ENCODE measurements at regions not wholly inside any gene's neighbourhood (a gene's known extent, or its start where the extent isn't known, plus 50 kb on each side); places are given as distances from the start of the nearest gene placed in this dataset.

DNA sequence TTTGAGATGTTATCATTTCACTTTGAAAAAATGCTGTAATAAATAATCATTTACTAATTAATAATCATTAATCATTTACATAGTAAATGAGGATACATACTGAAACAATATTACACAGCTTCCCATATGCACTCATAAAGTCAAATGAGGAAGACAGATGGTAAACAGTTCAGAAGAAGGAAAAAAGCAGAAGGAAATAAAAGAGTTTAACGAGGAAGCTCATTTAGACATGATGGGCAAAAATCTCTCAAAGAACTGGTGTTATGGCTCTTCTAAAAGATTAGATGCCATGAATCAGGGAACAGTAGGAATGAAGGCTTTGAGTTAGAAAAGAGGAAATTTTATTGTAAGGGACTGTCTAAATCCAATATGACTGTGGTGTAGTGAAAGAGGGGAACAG is 347.6 kb downstream of the PTPRC start:
- no peak overlapping the region for H3K9ac ChIP-seq (ENCODE audit: low read length)
- H3K4me3 ChIP-seq (ENCODE audit: low read depth in 1 of 2, low read length in 2 of 2): no peak overlapping the region
- no peaks in the 10 kb centered on the region for H3K27me3 ChIP-seq (ENCODE audit: control insufficient read depth in 1 of 2, insufficient read depth in 2 of 2, low read length in 2 of 2)
- no peaks in the 10 kb centered on the region for H3K9me3 ChIP-seq (ENCODE audit: low read length)
- H3K36me3 ChIP-seq (ENCODE audit: insufficient read depth, low read length): no peaks in the 10 kb centered on the region
- H3K27ac ChIP-seq (ENCODE audit: low read depth, low read length): no peak overlapping the region
- no peaks in the 10 kb centered on the region for H3K4me1 ChIP-seq (ENCODE audit: insufficient read depth, low read length)

DNA sequence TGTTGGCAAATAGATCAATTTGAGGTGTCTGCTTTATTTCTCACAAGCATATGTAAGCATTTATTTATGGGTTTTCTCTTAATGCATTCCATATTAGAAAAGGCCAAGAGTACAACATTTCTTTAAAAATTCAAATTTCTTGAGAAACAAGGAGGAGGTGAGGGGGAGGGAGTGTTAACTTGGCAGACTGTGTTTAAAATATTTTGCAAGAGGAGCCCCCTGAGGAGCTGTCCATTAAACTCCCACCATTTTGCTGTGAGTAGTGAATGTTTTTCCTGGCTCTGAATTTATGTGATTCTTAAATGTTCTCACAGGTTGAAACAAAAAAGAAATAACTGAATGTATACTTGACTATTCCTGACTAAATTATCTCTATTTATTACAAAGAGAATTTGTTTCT is 363.8 kb downstream of the PTPRC start:
- H3K36me3 ChIP-seq (ENCODE audit: insufficient read depth, low read length): no peaks in the 10 kb centered on the region
- no peak overlapping the region for H3K27ac ChIP-seq (ENCODE audit: low read depth, low read length)
- no peaks in the 10 kb centered on the region for H3K27me3 ChIP-seq (ENCODE audit: control insufficient read depth in 1 of 2, insufficient read depth in 2 of 2, low read length in 2 of 2)
- no peak overlapping the region for H3K4me3 ChIP-seq (ENCODE audit: low read depth in 1 of 2, low read length in 2 of 2)
- no peaks in the 10 kb centered on the region for H3K9me3 ChIP-seq (ENCODE audit: low read length)
- H3K4me1 ChIP-seq (ENCODE audit: insufficient read depth, low read length): no peaks in the 10 kb centered on the region
- H3K9ac ChIP-seq (ENCODE audit: low read length): no peak overlapping the region

GRCh38 chr1:199007423-199007822 is 368.6 kb downstream of the PTPRC start:
- H3K9ac ChIP-seq (ENCODE audit: low read length): no peak overlapping the region
- H3K36me3 ChIP-seq (ENCODE audit: insufficient read depth, low read length): no peaks in the 10 kb centered on the region
- H3K27me3 ChIP-seq (ENCODE audit: control insufficient read depth in 1 of 2, insufficient read depth in 2 of 2, low read length in 2 of 2): no peaks in the 10 kb centered on the region
- no peaks in the 10 kb centered on the region for H3K4me1 ChIP-seq (ENCODE audit: insufficient read depth, low read length)
- H3K4me3 ChIP-seq (ENCODE audit: low read depth in 1 of 2, low read length in 2 of 2): no peak overlapping the region
- no peaks in the 10 kb centered on the region for H3K9me3 ChIP-seq (ENCODE audit: low read length)
- no peak overlapping the region for H3K27ac ChIP-seq (ENCODE audit: low read depth, low read length)

DNA sequence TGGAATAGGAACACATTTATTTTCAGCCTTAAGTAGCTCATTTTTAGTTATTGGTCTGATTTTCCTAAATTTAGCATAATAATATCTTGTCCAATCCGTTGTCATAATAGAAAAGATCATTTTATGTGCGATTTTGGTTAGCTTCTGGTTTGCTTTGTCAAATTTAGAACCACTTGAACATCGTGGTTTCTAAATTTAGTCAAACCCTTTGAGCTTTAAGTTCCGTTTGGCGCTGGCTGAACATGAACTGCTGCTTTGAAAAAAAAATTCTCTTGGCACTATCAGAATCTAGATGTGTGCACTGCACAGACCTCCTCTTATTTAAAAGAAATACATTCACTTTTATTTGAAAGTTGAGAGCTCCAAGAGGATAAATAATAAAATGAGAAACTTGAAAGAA is 370.6 kb downstream of the PTPRC start:
- Histone ChIP-seq H3K27ac (ENCODE audit: low read depth, low read length) (no peak overlapping the region), H3K9ac (ENCODE audit: low read length) (no peak overlapping the region), H3K9me3 (ENCODE audit: low read length) (no peaks in the 10 kb centered on the region), H3K36me3 (ENCODE audit: insufficient read depth, low read length) (no peaks in the 10 kb centered on the region), H3K4me1 (ENCODE audit: insufficient read depth, low read length) (no peaks in the 10 kb centered on the region), H3K27me3 (ENCODE audit: control insufficient read depth in 1 of 2, insufficient read depth in 2 of 2, low read length in 2 of 2) (no peaks in the 10 kb centered on the region), H3K4me3 (ENCODE audit: low read depth in 1 of 2, low read length in 2 of 2) (no peak overlapping the region)

DNA sequence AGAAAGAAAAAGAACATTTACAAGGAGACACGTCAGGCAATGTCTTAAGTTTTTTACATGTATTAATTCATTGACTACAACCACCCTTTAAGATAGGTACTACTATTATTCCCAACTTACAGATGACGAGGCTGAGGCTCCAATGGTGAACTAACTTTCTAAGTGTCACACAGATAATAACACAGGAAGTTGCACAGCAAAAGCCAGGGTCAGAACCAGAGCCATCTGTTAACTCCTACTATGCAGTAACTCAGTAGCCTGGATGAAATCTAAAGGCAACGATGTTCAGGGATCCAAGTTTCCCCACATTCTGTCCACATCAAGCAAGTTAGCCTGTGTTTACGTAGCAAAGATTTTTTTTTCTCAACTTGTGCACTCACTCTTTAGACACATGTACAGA is 371.7 kb downstream of the PTPRC start:
- H3K9me3 ChIP-seq (ENCODE audit: low read length): no peaks in the 10 kb centered on the region
- no peaks in the 10 kb centered on the region for H3K4me1 ChIP-seq (ENCODE audit: insufficient read depth, low read length)
- no peak overlapping the region for H3K27ac ChIP-seq (ENCODE audit: low read depth, low read length)
- no peaks in the 10 kb centered on the region for H3K36me3 ChIP-seq (ENCODE audit: insufficient read depth, low read length)
- no peaks in the 10 kb centered on the region for H3K27me3 ChIP-seq (ENCODE audit: control insufficient read depth in 1 of 2, insufficient read depth in 2 of 2, low read length in 2 of 2)
- no peak overlapping the region for H3K9ac ChIP-seq (ENCODE audit: low read length)
- H3K4me3 ChIP-seq (ENCODE audit: low read depth in 1 of 2, low read length in 2 of 2): no peak overlapping the region

- H3K27me3 ChIP-seq (ENCODE audit: control insufficient read depth in 1 of 2, insufficient read depth in 2 of 2, low read length in 2 of 2): no peaks in the 10 kb centered on the region
- no peak overlapping the region for H3K27ac ChIP-seq (ENCODE audit: low read depth, low read length)
- no peak overlapping the region for H3K9ac ChIP-seq (ENCODE audit: low read length)
- no peak overlapping the region for H3K4me3 ChIP-seq (ENCODE audit: low read depth in 1 of 2, low read length in 2 of 2)
- no peaks in the 10 kb centered on the region for H3K36me3 ChIP-seq (ENCODE audit: insufficient read depth, low read length)
- H3K4me1 ChIP-seq (ENCODE audit: insufficient read depth, low read length): no peaks in the 10 kb centered on the region
- H3K9me3 ChIP-seq (ENCODE audit: low read length): no peaks in the 10 kb centered on the region
Observed at GRCh38 chr1:199010933-199011332, 372.1 kb downstream of the PTPRC start.

DNA sequence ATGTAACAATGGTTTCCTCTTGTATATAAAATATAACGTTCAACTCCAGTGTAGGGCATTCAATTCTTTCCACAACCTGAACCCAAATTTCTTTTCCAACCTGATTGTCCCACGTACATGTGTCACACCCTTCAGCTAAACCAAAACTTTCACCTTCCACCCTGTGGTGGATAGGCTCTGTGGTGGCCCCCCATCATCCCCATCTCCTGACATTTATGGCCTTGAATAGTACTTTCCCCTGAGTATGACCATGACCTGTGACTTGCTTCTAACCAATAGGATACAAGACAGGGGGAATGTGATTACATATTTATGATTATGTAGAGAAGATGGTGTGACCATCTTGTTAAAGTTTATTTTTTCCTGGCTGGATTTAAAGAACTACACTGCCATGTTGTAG is 377.0 kb downstream of the PTPRC start:
- Histone ChIP-seq H3K27ac (ENCODE audit: low read depth, low read length) (no peak overlapping the region), H3K4me3 (ENCODE audit: low read depth in 1 of 2, low read length in 2 of 2) (no peak overlapping the region), H3K9me3 (ENCODE audit: low read length) (no peaks in the 10 kb centered on the region), H3K36me3 (ENCODE audit: insufficient read depth, low read length) (no peaks in the 10 kb centered on the region), H3K9ac (ENCODE audit: low read length) (no peak overlapping the region), H3K4me1 (ENCODE audit: insufficient read depth, low read length) (no peaks in the 10 kb centered on the region), H3K27me3 (ENCODE audit: control insufficient read depth in 1 of 2, insufficient read depth in 2 of 2, low read length in 2 of 2) (no peaks in the 10 kb centered on the region)

- H3K4me1 ChIP-seq (ENCODE audit: insufficient read depth, low read length): no peaks in the 10 kb centered on the region
- H3K9ac ChIP-seq (ENCODE audit: low read length): no peak overlapping the region
- H3K36me3 ChIP-seq (ENCODE audit: insufficient read depth, low read length): no peaks in the 10 kb centered on the region
- H3K9me3 ChIP-seq (ENCODE audit: low read length): no peaks in the 10 kb centered on the region
- H3K4me3 ChIP-seq (ENCODE audit: low read depth in 1 of 2, low read length in 2 of 2): no peak overlapping the region
- H3K27me3 ChIP-seq (ENCODE audit: control insufficient read depth in 1 of 2, insufficient read depth in 2 of 2, low read length in 2 of 2): no peaks in the 10 kb centered on the region
- H3K27ac ChIP-seq (ENCODE audit: low read depth, low read length): no peak overlapping the region
Observed at GRCh38 chr1:199018471-199019135, 379.8 kb downstream of the PTPRC start.

GRCh38 chr1:199020051-199020450 is 381.2 kb downstream of the PTPRC start:
- no peaks in the 10 kb centered on the region for H3K4me1 ChIP-seq (ENCODE audit: insufficient read depth, low read length)
- no peaks in the 10 kb centered on the region for H3K36me3 ChIP-seq (ENCODE audit: insufficient read depth, low read length)
- H3K4me3 ChIP-seq (ENCODE audit: low read depth in 1 of 2, low read length in 2 of 2): no peak overlapping the region
- H3K27me3 ChIP-seq (ENCODE audit: control insufficient read depth in 1 of 2, insufficient read depth in 2 of 2, low read length in 2 of 2): no peaks in the 10 kb centered on the region
- no peaks in the 10 kb centered on the region for H3K9me3 ChIP-seq (ENCODE audit: low read length)
- H3K9ac ChIP-seq (ENCODE audit: low read length): no peak overlapping the region
- H3K27ac ChIP-seq (ENCODE audit: low read depth, low read length): no peak overlapping the region

DNA sequence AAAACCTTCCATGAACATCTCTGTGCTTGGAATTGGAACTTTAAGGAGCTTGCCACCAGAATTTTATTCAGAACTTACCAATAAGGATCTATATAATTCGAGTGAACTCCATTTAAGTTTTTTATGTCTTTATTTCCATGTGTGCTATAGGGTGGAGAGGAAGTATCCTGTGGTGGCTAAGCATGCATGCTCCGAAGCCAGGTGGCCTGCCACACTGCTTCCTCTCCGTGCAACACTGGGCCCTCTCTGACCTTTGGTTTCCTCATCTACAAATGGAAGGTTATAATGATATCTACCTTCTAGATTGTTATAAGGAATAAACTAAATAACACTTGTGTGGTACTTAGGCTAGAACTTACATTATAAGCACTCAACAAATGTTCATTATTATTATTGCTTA is 382.1 kb downstream of the PTPRC start:
- H3K9ac ChIP-seq (ENCODE audit: low read length): no peak overlapping the region
- no peaks in the 10 kb centered on the region for H3K36me3 ChIP-seq (ENCODE audit: insufficient read depth, low read length)
- H3K4me3 ChIP-seq (ENCODE audit: low read depth in 1 of 2, low read length in 2 of 2): no peak overlapping the region
- no peaks in the 10 kb centered on the region for H3K27me3 ChIP-seq (ENCODE audit: control insufficient read depth in 1 of 2, insufficient read depth in 2 of 2, low read length in 2 of 2)
- H3K9me3 ChIP-seq (ENCODE audit: low read length): no peaks in the 10 kb centered on the region
- no peaks in the 10 kb centered on the region for H3K4me1 ChIP-seq (ENCODE audit: insufficient read depth, low read length)
- H3K27ac ChIP-seq (ENCODE audit: low read depth, low read length): no peak overlapping the region

DNA sequence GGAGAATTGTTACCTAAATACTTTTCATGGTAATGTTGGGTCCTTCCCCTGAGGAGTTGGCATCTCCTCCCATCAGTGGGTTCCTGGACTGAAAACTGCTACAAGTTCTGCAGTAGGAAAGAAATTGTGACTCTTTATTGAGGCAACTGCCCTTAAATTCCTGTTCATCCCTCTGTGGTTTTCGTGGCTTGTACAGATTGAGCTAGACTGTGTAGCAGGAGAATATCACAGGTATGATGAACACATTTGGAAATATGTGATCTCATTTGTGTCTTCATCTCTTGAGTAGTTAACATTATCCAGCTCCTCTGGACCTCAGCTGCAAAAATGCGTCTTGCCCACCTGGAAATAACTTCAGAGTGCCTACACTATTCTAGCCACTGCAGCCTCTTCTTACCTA is 390.6 kb downstream of the PTPRC start:
- Histone ChIP-seq H3K9me3 (ENCODE audit: low read length) (no peaks in the 10 kb centered on the region), H3K27me3 (ENCODE audit: control insufficient read depth in 1 of 2, insufficient read depth in 2 of 2, low read length in 2 of 2) (no peaks in the 10 kb centered on the region), H3K36me3 (ENCODE audit: insufficient read depth, low read length) (no peaks in the 10 kb centered on the region), H3K27ac (ENCODE audit: low read depth, low read length) (no peak overlapping the region), H3K4me3 (ENCODE audit: low read depth in 1 of 2, low read length in 2 of 2) (no peak overlapping the region), H3K4me1 (ENCODE audit: insufficient read depth, low read length) (no peaks in the 10 kb centered on the region), H3K9ac (ENCODE audit: low read length) (no peak overlapping the region)

- H3K36me3 ChIP-seq (ENCODE audit: insufficient read depth, low read length): no peaks in the 10 kb centered on the region
- H3K4me1 ChIP-seq (ENCODE audit: insufficient read depth, low read length): no peaks in the 10 kb centered on the region
- H3K9ac ChIP-seq (ENCODE audit: low read length): no peak overlapping the region
- no peak overlapping the region for H3K27ac ChIP-seq (ENCODE audit: low read depth, low read length)
- no peaks in the 10 kb centered on the region for H3K9me3 ChIP-seq (ENCODE audit: low read length)
- H3K27me3 ChIP-seq (ENCODE audit: control insufficient read depth in 1 of 2, insufficient read depth in 2 of 2, low read length in 2 of 2): no peaks in the 10 kb centered on the region
- no peak overlapping the region for H3K4me3 ChIP-seq (ENCODE audit: low read depth in 1 of 2, low read length in 2 of 2)
Observed at GRCh38 chr1:199029855-199030254, 391.0 kb downstream of the PTPRC start.

Measured in muscle layer of colon (tissue), 2 donors.